Urinary bladder (tissue), 3 donors: ENCODE measurements at regions not wholly inside any gene's neighbourhood (a gene's known extent, or its start where the extent isn't known, plus 50 kb on each side); places are given as distances from the start of the nearest gene placed in this dataset.

Source experiments
- DNase-seq: peaks from one replicate; pipeline ENCODE4 v3.0.0-alpha.2; 2015; ENCODE audit errors: extremely low spot score
- H3K27ac ChIP-seq: one replicate; pipeline ENCODE4 v1.5.1; 2013; ENCODE audit warnings: low read depth, mild to moderate bottlenecking, moderate library complexity
- H3K36me3 ChIP-seq: one replicate; pipeline ENCODE4 v1.6.1; 2013; ENCODE audit warnings: mild to moderate bottlenecking, moderate library complexity; ENCODE audit not compliant: insufficient read depth
- H3K4me1 ChIP-seq: one replicate; pipeline ENCODE4 v1.6.1; 2013; ENCODE audit warnings: mild to moderate bottlenecking, moderate library complexity; ENCODE audit not compliant: insufficient read depth
- H3K4me3 ChIP-seq: one replicate; pipeline ENCODE4 v1.5.1; 2013; ENCODE audit warnings: low read depth, low read length
- WGBS: extraction: QIAGEN DNeasy Blood & Tissue Kit; methylation state at CpG from one replicate; pipeline ENCODE4 v1.1.7; 2013; 5-methylcytosine and 5-hydroxymethylcytosine counted together
- donor health status: healthy with polysubstance abuse.
- donor health status: healthy.

DNA sequence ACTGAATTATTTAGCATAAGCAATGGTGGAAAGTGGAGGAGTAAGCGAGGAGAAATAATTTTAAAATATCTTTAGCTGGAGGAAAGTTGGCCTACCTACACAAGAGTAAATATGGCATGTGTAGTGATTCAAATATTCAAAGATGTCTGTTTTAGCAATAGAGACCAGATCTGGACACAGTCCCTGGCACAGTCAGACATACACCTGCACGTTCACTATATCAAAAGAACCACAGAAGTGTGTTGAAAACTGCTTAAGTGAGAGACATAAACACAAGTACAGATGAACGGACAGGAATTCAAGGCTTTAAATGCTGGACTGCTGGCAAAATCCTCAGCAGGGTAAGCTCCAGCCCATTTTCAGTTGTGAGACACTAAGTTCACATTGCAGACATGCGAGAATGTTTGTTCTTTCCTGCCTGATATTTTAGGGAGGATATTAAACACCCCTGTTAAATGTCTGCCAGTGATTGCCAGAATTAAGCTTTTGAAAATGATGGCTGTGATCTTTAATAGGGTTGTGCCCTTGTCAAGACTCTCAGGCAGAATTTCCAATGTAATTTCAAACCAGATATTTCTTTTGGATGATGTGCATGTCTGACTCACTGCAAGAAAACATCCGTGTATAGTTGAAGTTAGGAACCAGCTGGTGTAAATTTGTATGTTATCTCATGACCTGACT lies 810.6 kb downstream of the TLE4 start:
- Histone ChIP-seq H3K4me1 (peaks cover 2% of the 10 kb centered on the region), H3K36me3 (no peaks in the 10 kb centered on the region), H3K27ac (no peak overlapping the region), H3K4me3 (no peak overlapping the region)
- 42% methylated on average over 5 of the region's 5 CpGs for WGBS
- DNase-seq: no peak

DNA sequence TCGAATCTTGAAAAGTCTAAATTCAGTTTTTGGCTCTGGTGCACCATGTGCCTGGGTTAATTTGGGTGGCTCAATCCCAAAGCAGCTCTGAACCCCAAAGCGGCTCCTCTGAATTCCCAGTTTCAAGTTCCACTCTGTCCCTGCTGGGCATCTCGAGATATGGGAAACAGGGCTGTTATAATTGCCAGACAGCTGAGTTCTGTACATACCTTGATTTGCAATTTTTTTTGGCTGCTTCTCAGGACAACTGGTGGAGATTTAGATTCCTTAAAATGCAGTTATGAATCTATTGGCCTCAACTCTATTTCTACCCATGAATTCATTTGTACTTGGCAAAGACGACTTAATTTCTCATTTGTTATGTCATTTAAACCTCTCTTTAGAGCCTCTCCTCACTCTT lies 808.5 kb downstream of the TLE4 start:
- Histone ChIP-seq H3K4me3 (no peak overlapping the region), H3K36me3 (no peaks in the 10 kb centered on the region), H3K4me1 (peaks cover 2% of the 10 kb centered on the region), H3K27ac (no peak overlapping the region)
- no peak for DNase-seq
- 91% methylated on average over 4 of the region's 4 CpGs for WGBS

DNA sequence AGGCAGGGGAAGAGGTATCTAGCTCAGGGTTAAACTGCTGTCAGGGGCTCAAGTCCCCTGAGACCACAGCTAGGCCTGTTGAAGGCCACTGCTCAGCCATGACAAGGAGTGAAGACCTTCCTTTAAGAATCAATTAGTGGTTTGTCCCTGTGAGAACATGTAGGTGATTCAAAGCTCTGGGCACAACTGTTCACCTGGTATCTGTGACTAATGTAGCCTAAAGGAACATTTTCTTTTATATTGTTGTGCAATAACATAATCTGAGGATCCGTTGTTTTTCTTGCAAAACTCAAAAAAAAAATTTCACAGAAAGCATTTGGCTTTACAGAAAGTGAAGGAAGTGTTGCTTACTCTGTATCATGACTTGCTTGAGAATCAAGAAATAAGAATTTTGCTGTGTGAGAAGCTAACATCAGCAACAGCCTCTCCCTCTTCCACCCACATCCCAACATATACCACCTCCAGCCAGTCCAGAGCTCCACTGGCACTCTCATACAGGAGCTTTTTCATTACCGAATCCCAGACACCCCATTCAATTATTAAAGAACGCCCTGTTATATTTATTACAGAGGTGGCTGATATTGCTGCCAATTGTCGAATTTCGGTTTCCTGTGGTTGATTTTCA lies 807.0 kb downstream of the TLE4 start:
- WGBS: 80% methylated on average over 5 of the region's 5 CpGs
- peaks cover 2% of the 10 kb centered on the region for H3K4me1 ChIP-seq
- H3K4me3 ChIP-seq: no peak overlapping the region
- H3K36me3 ChIP-seq: no peaks in the 10 kb centered on the region
- no peak overlapping the region for H3K27ac ChIP-seq
- DNase-seq: no peak

DNA sequence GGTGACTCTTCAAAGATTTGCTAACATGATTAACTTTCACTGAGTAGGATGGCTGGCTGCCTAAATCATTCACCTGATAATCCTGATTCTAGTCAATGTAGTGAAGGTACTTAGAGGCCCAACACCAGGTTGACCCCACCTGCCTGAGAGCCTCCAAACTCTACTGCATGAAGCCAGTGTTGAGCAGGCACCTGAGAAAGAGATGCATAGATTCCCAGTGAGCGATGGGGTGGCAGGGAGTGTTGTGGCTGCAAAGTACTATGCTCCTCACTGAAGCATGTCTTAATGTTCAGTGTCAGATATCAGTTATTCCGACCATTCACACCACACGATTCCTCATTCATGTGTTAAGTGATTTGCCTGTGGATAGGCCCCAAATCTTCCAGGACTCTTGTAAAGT lies 804.4 kb downstream of the TLE4 start:
- WGBS: 94% methylated on average over 3 of the region's 3 CpGs
- Histone ChIP-seq H3K4me1 (peaks cover 2% of the 10 kb centered on the region), H3K27ac (no peak overlapping the region), H3K36me3 (no peaks in the 10 kb centered on the region), H3K4me3 (no peak overlapping the region)
- no peak for DNase-seq

DNA sequence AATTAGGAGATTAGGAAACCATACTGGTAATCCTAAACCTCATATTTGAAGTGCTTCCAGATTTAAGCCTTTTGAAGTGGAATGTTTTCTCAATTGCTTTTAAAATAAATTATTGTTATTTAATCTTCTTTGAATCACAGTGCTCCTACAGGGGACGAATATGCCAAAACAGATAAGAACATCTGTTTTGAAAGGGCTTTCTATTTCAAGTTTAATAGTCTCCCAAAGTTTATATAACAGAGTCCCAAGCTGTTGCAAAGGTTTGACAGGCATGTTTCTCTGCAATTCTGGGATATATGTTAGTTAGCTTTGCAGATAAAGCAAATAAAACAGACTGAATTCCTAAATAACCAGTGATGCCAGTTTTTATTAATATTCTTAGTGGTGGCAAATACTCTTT lies 803.7 kb downstream of the TLE4 start:
- WGBS: 11% methylated on average over 1 of the region's 1 CpG
- Histone ChIP-seq H3K27ac (no peak overlapping the region), H3K36me3 (no peaks in the 10 kb centered on the region), H3K4me1 (peaks cover 2% of the 10 kb centered on the region), H3K4me3 (no peak overlapping the region)
- no peak for DNase-seq

DNA sequence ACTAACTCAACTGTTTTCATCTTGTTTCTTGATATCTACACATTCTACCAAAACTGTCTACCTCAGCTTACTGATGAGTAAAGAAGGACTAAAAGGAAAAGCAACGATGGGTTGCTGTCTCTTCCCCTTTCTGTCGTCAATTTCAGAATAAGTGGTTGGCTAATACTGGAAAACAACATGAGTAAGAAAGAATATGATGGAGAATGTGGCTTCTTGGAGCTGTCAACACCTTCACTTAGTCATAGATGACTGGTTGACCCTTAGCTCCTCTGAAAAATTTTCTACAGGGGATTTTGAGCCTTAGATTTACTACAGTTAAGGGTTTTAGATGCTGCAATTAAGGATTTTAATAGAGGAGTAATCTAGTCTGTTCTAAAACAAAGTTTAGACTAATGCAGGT lies 797.9 kb downstream of the TLE4 start:
- DNase-seq: no peak
- no peak overlapping the region for H3K27ac ChIP-seq
- no peak overlapping the region for H3K4me3 ChIP-seq
- WGBS: 78% methylated on average over 2 of the region's 2 CpGs
- H3K36me3 ChIP-seq: no peaks in the 10 kb centered on the region
- no peaks in the 10 kb centered on the region for H3K4me1 ChIP-seq

DNA sequence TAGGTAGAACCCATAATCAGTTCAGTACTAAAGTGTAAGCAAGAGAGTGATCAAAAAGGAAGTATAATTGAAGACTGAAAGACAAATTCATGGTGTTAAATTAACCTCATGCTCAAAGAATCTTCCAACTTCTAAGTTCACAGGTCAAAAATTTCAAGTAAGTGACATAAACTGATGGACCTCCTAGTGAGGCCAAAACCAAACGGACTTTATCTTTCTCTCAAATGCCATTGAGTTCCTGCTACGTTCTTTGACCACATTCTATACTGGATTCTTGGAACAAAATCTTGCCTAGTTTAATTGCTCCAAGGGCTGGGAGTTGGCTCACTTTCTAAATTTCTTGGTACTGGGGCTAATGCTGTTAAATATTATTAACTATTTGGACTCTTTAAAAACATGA lies 794.9 kb downstream of the TLE4 start:
- DNase-seq: no peak
- H3K4me3 ChIP-seq: no peak overlapping the region
- no peak overlapping the region for H3K27ac ChIP-seq
- WGBS: 12% methylated on average over 2 of the region's 2 CpGs
- H3K4me1 ChIP-seq: no peaks in the 10 kb centered on the region
- no peaks in the 10 kb centered on the region for H3K36me3 ChIP-seq

DNA sequence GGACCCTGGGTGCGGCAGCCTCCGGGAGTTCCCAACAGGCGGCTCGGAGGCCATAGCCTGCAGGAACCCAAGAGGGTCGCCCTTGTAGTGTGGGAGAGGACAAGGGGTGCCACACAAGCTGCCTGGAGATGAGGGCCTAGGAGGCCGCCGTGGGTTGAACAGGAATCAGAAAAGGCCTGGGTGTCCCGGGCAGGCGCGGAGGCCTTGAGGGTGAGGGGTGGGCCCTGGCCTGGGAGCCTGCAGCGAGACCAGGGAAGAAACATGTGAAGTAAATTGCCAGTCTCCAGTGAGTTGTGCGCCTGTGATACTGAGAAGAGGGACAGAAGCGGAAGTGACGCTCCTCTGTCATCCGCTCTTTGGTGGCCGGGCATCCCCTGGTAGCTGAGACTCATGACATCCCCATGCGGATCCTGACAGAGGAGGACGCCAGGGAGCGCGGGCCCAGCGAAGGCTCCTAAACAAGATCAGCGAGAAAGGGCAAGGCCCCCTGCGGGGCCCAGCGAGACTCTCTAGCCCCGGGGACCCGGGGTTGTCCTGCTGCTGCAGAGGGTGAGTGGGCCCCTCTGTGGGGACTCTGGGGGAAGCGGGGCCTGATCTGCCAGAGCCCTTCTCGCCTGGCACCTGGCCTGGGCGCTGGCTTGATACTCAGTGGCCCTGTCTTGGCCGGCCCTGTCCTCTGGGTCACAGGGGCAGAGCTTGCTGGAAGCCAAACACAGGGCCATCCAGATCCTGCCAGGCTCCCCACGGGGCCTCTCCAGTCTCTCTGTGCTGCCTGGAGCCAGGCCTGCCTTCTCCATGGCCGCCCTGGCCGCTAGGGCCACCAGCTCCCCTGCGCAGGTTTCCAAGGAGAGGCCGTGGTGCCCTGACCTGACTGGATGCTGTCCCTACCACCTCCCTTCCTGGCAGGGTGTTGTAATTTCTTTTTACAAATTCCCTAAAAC lies 788.4 kb downstream of the TLE4 start:
- no peak for DNase-seq
- Histone ChIP-seq H3K36me3 (no peaks in the 10 kb centered on the region), H3K4me3 (no peak overlapping the region), H3K4me1 (no peaks in the 10 kb centered on the region), H3K27ac (no peak overlapping the region)
- 97% methylated on average over 35 of the region's 35 CpGs for WGBS

DNA sequence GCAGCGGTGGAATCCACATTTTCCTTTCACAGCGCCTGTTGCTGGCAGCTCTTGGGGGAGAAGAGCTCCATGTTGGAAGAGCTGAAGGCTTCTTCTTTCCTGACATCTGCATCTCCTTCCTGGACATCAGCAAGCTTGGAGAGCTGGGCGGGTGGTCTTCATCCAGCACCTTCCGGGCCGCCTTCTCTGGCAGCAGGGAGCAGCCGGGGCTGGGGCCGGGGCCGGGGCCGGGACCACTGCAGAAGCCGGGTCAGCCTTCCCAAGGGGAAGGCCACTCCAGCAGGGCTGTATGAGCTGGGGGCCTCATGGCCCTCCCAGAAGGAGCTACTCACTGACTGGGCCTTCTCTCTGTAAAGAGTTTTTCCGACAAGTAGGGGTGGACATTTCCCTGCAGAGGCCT lies 787.5 kb downstream of the TLE4 start:
- H3K36me3 ChIP-seq: no peaks in the 10 kb centered on the region
- H3K4me1 ChIP-seq: no peaks in the 10 kb centered on the region
- WGBS: 98% methylated on average over 11 of the region's 11 CpGs
- DNase-seq: no peak
- no peak overlapping the region for H3K4me3 ChIP-seq
- no peak overlapping the region for H3K27ac ChIP-seq

DNA sequence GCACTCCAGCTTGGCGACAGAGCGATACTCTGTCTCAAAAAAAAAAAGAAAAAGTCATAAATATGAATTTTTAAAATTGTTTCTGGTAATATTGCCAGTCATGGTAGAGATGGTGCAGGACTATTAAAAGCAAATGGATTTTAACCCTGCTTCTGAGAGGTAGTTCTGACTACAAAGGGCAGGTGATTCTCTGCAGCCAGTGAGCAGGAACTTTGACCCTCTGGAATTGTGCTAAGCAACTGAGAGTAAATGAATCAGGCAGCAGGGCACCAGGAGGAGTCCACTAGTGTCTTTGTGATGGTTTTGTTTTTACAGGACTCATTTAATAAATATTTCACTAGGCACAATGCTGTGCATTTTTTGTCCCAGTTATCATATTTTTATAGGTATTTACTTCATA lies 781.2 kb downstream of the TLE4 start:
- DNase-seq: no peak
- H3K36me3 ChIP-seq: no peaks in the 10 kb centered on the region
- WGBS: 97% methylated on average over 2 of the region's 2 CpGs

DNA sequence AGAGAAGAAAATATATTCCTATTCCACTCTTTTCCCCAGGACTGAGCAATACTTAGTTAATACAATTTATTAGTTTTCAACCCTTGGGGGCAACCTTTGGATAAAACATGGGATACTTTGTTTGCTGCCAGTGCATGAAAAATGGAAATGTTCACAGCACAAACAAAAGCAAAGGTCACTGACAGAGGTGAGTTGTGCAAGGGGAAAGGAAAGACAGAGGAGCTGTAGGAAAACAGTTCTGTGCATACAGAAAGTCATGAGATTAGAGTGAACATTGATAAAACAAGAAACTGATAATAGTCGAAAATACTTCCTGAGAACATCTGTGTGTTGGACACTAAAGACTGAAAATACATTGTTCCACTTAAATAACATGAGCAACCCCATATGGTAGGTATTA lies 779.8 kb downstream of the TLE4 start:
- H3K4me3 ChIP-seq: no peak overlapping the region
- no peaks in the 10 kb centered on the region for H3K4me1 ChIP-seq
- no peaks in the 10 kb centered on the region for H3K36me3 ChIP-seq
- DNase-seq: no peak
- H3K27ac ChIP-seq: no peak overlapping the region
- 74% methylated on average over 1 of the region's 1 CpG for WGBS

More for the DNA sequence above, 781.2 kb downstream of the TLE4 start:
- no peak overlapping the region for H3K4me3 ChIP-seq
- no peak overlapping the region for H3K27ac ChIP-seq
- no peaks in the 10 kb centered on the region for H3K4me1 ChIP-seq

DNA sequence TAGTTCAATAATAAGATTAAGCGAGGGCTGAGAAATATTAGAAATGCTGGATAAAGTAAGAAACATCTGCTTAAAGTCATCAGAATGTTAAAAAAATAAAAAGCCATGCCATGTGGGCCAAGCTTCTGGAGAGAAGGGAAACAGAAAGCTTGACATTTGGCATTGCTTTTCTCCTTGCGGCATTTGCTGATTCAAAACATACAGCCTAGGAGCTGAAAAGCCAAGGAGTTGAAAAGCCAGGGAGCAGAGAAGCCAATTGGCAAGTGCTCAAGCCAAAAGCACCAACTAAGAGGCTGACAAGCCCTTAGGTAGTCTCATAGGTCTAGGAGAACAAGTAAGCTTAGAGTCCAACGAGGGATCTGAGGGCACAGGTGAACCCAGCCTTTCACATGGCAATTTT lies 754.3 kb downstream of the TLE4 start:
- no peak overlapping the region for H3K27ac ChIP-seq
- no peaks in the 10 kb centered on the region for H3K36me3 ChIP-seq
- no peak for DNase-seq
- H3K4me3 ChIP-seq: no peak overlapping the region
- 55% methylated on average over 3 of the region's 3 CpGs for WGBS
- no peaks in the 10 kb centered on the region for H3K4me1 ChIP-seq

DNA sequence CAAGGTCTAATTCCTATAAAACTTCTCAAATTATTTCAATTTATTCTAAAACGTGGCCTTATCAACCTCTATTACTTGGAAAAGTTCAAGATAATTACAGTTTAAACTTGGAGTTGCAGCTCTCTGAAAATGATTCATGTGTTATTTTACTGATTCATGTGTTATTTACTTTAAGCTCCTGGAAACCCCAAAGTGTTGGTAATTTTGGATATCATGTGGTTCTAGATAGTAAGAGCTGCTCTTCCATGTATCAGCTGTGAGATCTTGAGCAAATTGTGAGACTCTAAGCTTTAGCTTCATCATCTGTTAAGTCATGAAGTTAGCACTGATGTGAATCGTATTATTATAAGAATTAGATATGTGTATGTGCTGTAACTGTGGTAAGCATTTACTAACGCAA lies 749.2 kb downstream of the TLE4 start:
- no peaks in the 10 kb centered on the region for H3K36me3 ChIP-seq
- H3K4me3 ChIP-seq: no peak overlapping the region
- no peaks in the 10 kb centered on the region for H3K4me1 ChIP-seq
- 40% methylated on average over 3 of the region's 3 CpGs for WGBS
- no peak overlapping the region for H3K27ac ChIP-seq
- no peak for DNase-seq

DNA sequence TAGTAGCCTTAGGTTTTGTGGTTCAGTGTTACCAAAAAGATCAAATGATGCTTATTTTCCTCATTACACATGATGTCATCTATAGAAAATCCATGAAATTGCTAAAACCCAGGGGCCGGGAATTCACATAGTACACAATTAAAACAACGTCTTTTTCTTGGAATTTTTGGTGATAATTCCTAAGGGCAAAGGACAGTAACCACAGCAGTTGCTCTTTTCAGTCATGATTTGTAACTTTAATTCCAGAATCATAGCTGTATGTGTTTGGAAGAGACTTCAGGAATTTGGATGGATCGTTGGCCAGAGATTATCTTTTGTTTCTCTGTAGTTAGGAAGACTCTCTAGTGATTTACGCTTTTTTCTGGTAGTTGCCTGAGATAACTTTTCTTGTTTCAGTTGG lies 748.7 kb downstream of the TLE4 start:
- 23% methylated on average over 4 of the region's 4 CpGs for WGBS
- DNase-seq: no peak
- Histone ChIP-seq H3K36me3 (no peaks in the 10 kb centered on the region), H3K4me3 (no peak overlapping the region), H3K27ac (no peak overlapping the region), H3K4me1 (no peaks in the 10 kb centered on the region)
